ENCODE measurements at regions not wholly inside any gene's neighbourhood (a gene's known extent, or its start where the extent isn't known, plus 50 kb on each side); places are given as distances from the start of the nearest gene placed in this dataset.

DNA sequence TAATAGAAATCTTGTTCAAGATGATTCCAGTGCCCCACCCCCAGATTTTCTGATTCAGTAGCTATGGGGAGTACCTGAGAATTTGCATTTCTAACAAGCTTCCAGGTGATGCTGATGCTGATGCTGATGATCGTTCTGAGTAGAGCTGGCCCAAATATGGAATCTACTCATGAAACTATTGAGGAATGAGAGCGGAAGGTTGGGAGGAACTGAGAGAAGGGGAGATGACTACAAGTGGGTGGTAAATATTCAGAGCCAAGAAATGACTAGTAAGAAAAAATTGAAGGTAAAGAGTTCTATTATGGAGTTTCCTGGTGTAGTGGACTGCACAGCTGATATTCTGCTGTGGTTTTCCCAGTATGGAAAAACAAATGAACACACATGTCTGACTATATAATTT lies 235.4 kb upstream of the FN1 start (continued):
- TF ChIP-seq, protein P1, sequence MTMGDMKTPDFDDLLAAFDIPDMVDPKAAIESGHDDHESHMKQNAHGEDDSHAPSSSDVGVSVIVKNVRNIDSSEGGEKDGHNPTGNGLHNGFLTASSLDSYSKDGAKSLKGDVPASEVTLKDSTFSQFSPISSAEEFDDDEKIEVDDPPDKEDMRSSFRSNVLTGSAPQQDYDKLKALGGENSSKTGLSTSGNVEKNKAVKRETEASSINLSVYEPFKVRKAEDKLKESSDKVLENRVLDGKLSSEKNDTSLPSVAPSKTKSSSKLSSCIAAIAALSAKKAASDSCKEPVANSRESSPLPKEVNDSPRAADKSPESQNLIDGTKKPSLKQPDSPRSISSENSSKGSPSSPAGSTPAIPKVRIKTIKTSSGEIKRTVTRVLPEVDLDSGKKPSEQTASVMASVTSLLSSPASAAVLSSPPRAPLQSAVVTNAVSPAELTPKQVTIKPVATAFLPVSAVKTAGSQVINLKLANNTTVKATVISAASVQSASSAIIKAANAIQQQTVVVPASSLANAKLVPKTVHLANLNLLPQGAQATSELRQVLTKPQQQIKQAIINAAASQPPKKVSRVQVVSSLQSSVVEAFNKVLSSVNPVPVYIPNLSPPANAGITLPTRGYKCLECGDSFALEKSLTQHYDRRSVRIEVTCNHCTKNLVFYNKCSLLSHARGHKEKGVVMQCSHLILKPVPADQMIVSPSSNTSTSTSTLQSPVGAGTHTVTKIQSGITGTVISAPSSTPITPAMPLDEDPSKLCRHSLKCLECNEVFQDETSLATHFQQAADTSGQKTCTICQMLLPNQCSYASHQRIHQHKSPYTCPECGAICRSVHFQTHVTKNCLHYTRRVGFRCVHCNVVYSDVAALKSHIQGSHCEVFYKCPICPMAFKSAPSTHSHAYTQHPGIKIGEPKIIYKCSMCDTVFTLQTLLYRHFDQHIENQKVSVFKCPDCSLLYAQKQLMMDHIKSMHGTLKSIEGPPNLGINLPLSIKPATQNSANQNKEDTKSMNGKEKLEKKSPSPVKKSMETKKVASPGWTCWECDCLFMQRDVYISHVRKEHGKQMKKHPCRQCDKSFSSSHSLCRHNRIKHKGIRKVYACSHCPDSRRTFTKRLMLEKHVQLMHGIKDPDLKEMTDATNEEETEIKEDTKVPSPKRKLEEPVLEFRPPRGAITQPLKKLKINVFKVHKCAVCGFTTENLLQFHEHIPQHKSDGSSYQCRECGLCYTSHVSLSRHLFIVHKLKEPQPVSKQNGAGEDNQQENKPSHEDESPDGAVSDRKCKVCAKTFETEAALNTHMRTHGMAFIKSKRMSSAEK (CRISPR knock-in tag; IDR thresholded peaks at IDR 0.05; ENCODE audit: borderline replicate concordance): no peak
- TF ChIP-seq ZNF232 (CRISPR knock-in tag; IDR thresholded peaks at IDR 0.05) (no peak), ZBTB21 (CRISPR knock-in tag; IDR thresholded peaks at IDR 0.05; ENCODE audit: borderline replicate concordance) (no peak), NFATC4 (CRISPR knock-in tag; IDR thresholded peaks at IDR 0.05) (no peak), ZNF317 (CRISPR knock-in tag; IDR thresholded peaks at IDR 0.05; ENCODE audit: borderline replicate concordance, low read depth) (no peak), GABPB1 (CRISPR knock-in tag; IDR thresholded peaks at IDR 0.05) (no peak), JUN (CRISPR knock-in tag; IDR thresholded peaks at IDR 0.05) (no peak)
- TF ChIP-seq, protein P2, sequence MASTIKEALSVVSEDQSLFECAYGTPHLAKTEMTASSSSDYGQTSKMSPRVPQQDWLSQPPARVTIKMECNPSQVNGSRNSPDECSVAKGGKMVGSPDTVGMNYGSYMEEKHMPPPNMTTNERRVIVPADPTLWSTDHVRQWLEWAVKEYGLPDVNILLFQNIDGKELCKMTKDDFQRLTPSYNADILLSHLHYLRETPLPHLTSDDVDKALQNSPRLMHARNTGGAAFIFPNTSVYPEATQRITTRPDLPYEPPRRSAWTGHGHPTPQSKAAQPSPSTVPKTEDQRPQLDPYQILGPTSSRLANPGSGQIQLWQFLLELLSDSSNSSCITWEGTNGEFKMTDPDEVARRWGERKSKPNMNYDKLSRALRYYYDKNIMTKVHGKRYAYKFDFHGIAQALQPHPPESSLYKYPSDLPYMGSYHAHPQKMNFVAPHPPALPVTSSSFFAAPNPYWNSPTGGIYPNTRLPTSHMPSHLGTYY (CRISPR knock-in tag; IDR thresholded peaks at IDR 0.05): no peak

DNA sequence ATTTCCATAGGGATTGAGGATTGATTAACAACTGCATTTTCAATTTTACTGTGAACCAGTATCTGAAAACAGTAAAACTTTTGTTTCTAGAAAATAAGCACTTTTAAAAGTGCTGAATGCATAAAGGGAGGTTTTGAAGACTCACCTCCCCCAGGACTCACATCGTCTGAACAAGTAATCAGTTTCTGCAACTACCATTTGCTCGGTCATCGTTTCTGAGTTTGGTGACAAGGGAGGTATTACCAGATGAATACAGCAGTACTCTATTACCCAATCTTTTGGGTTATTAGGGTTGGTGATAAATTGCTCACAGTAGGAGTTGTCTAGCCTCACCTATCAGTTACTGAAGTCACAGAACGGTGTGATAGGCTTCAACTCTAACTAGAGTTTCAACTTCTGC lies 234.5 kb upstream of the FN1 start:
- H3K4me3 Mint-ChIP-seq: no peak overlapping the region
- no peak for ATAC-seq
- peaks cover 5% of the 10 kb centered on the region; the same call in 1 of the 2 replicates for H3K9me3 Mint-ChIP-seq
- H3K27me3 Mint-ChIP-seq (ENCODE audit: low read depth): no peaks in the 10 kb centered on the region
- H3K27ac Mint-ChIP-seq: no peak overlapping the region
- DNase-seq (ENCODE audit: low spot score): no peak
- ChIA-PET POLR2A (no interaction called here), CTCF (no interaction called here)
- H3K36me3 Mint-ChIP-seq: no peaks in the 10 kb centered on the region
- no peaks in the 10 kb centered on the region for H3K4me1 Mint-ChIP-seq
- TF ChIP-seq, protein P3, sequence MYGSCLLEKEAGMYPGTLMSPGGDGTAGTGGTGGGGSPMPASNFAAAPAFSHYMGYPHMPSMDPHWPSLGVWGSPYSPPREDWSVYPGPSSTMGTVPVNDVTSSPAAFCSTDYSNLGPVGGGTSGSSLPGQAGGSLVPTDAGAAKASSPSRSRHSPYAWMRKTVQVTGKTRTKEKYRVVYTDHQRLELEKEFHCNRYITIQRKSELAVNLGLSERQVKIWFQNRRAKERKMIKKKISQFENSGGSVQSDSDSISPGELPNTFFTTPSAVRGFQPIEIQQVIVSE (CRISPR knock-in tag; IDR thresholded peaks at IDR 0.05; ENCODE audit: borderline replicate concordance): no peak
- TF ChIP-seq GRHL2 (CRISPR knock-in tag; IDR thresholded peaks at IDR 0.05; ENCODE audit: insufficient replicate concordance, severe bottlenecking): no peak
- TF ChIP-seq OVOL2 (CRISPR knock-in tag; IDR thresholded peaks at IDR 0.05; ENCODE audit: borderline replicate concordance): no peak
- no peak for TF ChIP-seq ZNF396 (CRISPR knock-in tag; IDR thresholded peaks at IDR 0.05; ENCODE audit: borderline replicate concordance)
- TF ChIP-seq, protein P4, sequence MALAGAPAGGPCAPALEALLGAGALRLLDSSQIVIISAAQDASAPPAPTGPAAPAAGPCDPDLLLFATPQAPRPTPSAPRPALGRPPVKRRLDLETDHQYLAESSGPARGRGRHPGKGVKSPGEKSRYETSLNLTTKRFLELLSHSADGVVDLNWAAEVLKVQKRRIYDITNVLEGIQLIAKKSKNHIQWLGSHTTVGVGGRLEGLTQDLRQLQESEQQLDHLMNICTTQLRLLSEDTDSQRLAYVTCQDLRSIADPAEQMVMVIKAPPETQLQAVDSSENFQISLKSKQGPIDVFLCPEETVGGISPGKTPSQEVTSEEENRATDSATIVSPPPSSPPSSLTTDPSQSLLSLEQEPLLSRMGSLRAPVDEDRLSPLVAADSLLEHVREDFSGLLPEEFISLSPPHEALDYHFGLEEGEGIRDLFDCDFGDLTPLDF (CRISPR knock-in tag; IDR thresholded peaks at IDR 0.05): no peak
- no peak for TF ChIP-seq ZNF423 (CRISPR knock-in tag; IDR thresholded peaks at IDR 0.05)
- no peak for TF ChIP-seq KAT7 (CRISPR knock-in tag; IDR thresholded peaks at IDR 0.05; ENCODE audit: borderline replicate concordance)
- TF ChIP-seq, protein P5, sequence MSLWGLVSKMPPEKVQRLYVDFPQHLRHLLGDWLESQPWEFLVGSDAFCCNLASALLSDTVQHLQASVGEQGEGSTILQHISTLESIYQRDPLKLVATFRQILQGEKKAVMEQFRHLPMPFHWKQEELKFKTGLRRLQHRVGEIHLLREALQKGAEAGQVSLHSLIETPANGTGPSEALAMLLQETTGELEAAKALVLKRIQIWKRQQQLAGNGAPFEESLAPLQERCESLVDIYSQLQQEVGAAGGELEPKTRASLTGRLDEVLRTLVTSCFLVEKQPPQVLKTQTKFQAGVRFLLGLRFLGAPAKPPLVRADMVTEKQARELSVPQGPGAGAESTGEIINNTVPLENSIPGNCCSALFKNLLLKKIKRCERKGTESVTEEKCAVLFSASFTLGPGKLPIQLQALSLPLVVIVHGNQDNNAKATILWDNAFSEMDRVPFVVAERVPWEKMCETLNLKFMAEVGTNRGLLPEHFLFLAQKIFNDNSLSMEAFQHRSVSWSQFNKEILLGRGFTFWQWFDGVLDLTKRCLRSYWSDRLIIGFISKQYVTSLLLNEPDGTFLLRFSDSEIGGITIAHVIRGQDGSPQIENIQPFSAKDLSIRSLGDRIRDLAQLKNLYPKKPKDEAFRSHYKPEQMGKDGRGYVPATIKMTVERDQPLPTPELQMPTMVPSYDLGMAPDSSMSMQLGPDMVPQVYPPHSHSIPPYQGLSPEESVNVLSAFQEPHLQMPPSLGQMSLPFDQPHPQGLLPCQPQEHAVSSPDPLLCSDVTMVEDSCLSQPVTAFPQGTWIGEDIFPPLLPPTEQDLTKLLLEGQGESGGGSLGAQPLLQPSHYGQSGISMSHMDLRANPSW (CRISPR knock-in tag; conservative IDR thresholded peaks at IDR 0.05; ENCODE audit: low read depth): no peak
- TF ChIP-seq, protein P6, sequence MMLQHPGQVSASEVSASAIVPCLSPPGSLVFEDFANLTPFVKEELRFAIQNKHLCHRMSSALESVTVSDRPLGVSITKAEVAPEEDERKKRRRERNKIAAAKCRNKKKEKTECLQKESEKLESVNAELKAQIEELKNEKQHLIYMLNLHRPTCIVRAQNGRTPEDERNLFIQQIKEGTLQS (CRISPR knock-in tag; conservative IDR thresholded peaks at IDR 0.05): no peak
- TF ChIP-seq ATF1 (CRISPR knock-in tag; IDR thresholded peaks at IDR 0.05): no peak
- no peak for TF ChIP-seq HMGA2 (CRISPR knock-in tag; IDR thresholded peaks at IDR 0.05)
- TF ChIP-seq, protein P7, sequence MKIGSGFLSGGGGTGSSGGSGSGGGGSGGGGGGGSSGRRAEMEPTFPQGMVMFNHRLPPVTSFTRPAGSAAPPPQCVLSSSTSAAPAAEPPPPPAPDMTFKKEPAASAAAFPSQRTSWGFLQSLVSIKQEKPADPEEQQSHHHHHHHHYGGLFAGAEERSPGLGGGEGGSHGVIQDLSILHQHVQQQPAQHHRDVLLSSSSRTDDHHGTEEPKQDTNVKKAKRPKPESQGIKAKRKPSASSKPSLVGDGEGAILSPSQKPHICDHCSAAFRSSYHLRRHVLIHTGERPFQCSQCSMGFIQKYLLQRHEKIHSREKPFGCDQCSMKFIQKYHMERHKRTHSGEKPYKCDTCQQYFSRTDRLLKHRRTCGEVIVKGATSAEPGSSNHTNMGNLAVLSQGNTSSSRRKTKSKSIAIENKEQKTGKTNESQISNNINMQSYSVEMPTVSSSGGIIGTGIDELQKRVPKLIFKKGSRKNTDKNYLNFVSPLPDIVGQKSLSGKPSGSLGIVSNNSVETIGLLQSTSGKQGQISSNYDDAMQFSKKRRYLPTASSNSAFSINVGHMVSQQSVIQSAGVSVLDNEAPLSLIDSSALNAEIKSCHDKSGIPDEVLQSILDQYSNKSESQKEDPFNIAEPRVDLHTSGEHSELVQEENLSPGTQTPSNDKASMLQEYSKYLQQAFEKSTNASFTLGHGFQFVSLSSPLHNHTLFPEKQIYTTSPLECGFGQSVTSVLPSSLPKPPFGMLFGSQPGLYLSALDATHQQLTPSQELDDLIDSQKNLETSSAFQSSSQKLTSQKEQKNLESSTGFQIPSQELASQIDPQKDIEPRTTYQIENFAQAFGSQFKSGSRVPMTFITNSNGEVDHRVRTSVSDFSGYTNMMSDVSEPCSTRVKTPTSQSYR (CRISPR knock-in tag; IDR thresholded peaks at IDR 0.05): no peak
- TF ChIP-seq, protein P8, sequence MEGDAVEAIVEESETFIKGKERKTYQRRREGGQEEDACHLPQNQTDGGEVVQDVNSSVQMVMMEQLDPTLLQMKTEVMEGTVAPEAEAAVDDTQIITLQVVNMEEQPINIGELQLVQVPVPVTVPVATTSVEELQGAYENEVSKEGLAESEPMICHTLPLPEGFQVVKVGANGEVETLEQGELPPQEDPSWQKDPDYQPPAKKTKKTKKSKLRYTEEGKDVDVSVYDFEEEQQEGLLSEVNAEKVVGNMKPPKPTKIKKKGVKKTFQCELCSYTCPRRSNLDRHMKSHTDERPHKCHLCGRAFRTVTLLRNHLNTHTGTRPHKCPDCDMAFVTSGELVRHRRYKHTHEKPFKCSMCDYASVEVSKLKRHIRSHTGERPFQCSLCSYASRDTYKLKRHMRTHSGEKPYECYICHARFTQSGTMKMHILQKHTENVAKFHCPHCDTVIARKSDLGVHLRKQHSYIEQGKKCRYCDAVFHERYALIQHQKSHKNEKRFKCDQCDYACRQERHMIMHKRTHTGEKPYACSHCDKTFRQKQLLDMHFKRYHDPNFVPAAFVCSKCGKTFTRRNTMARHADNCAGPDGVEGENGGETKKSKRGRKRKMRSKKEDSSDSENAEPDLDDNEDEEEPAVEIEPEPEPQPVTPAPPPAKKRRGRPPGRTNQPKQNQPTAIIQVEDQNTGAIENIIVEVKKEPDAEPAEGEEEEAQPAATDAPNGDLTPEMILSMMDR (IDR thresholded peaks at IDR 0.05): no peak
- no peak for TF ChIP-seq EMX1 (CRISPR knock-in tag; IDR thresholded peaks at IDR 0.05)
